GM23338 (cell line): ENCODE measurements at regions not wholly inside any gene's neighbourhood (a gene's known extent, or its start where the extent isn't known, plus 50 kb on each side); places are given as distances from the start of the nearest gene placed in this dataset.

Source experiments
- ATAC-seq: fragments of 200-7000 bp; cut with Tn5 transposase; 3 replicates; pipeline ENCODE4 v1.9.1; 2020
- DNase-seq: peaks from one replicate; pipeline ENCODE4 v3.0.0-alpha.2; 2015; ENCODE audit warnings: low spot score
- H2AFZ ChIP-seq: fragments of 200-600 bp; sonication (generic); 2 replicates; pipeline ENCODE4 v1.8.0; 2016; ENCODE audit warnings: antibody characterized with exemption, mild to moderate bottlenecking, moderate library complexity
- H3F3A ChIP-seq: fragments of 200-600 bp; sonication (generic); replicated peaks from 2 replicates; pipeline ENCODE4 v1.8.0; 2017; ENCODE audit warnings: antibody characterized with exemption, mixed run types, low read depth
- H3K27ac ChIP-seq: fragments of 200-600 bp; sonication (generic); 2 replicates; pipeline ENCODE4 v1.6.1; 2016; ENCODE audit warnings: low read depth
- H3K27me3 ChIP-seq: fragments of 200-600 bp; sonication (generic); 2 replicates; pipeline ENCODE4 v1.8.0; 2016; ENCODE audit warnings: mild to moderate bottlenecking, mixed run types, moderate library complexity; ENCODE audit not compliant: insufficient read depth
- H3K36me3 ChIP-seq: fragments of 200-600 bp; sonication (generic); 2 replicates; pipeline ENCODE4 v1.8.0; 2016; ENCODE audit warnings: mild to moderate bottlenecking; ENCODE audit not compliant: insufficient read depth
- H3K4me1 ChIP-seq: fragments of 200-600 bp; sonication (generic); 2 replicates; pipeline ENCODE4 v1.8.0; 2016; ENCODE audit warnings: mild to moderate bottlenecking, moderate library complexity; ENCODE audit not compliant: insufficient read depth
- H3K4me2 ChIP-seq: fragments of 200-600 bp; sonication (generic); 2 replicates; pipeline ENCODE4 v1.7.1; 2017; ENCODE audit warnings: mixed run types
- H3K4me3 ChIP-seq: fragments of 200-600 bp; sonication (generic); 2 replicates; pipeline ENCODE4 v1.6.1; 2016; ENCODE audit warnings: mixed run types
- H3K79me2 ChIP-seq: fragments of 200-600 bp; sonication (generic); replicated peaks from 2 replicates; pipeline ENCODE4 v1.8.0; 2017; ENCODE audit warnings: mild to moderate bottlenecking; ENCODE audit not compliant: insufficient read depth
- H3K9me2 ChIP-seq: fragments of 200-600 bp; sonication (generic); 2 replicates; pipeline ENCODE4 v1.8.0; 2017; ENCODE audit not compliant: insufficient read depth
- H4K20me1 ChIP-seq: fragments of 200-600 bp; sonication (generic); replicated peaks from 2 replicates; pipeline ENCODE4 v1.8.0; 2017; ENCODE audit warnings: mild to moderate bottlenecking; ENCODE audit not compliant: insufficient read depth
- H3K27ac Mint-ChIP-seq: 2 replicates; pipeline ENCODE4 v1.8.0; 2020; ENCODE audit warnings: inconsistent platforms, mild to moderate bottlenecking, moderate library complexity, mixed read lengths
- H3K27me3 Mint-ChIP-seq: 3 replicates; pipeline ENCODE4 v1.8.0; 2022; ENCODE audit warnings: low read depth, mild to moderate bottlenecking, moderate library complexity, mixed read lengths, inconsistent platforms; ENCODE audit not compliant: insufficient read depth, poor library complexity
- H3K36me3 Mint-ChIP-seq: 3 replicates; pipeline ENCODE4 v1.8.0; 2021; ENCODE audit warnings: low read depth, mild to moderate bottlenecking, inconsistent platforms, moderate library complexity, mixed read lengths
- H3K4me1 Mint-ChIP-seq: 3 replicates; pipeline ENCODE4 v1.8.0; 2020; ENCODE audit warnings: mild to moderate bottlenecking, inconsistent platforms, mixed read lengths
- H3K4me3 Mint-ChIP-seq: 3 replicates; pipeline ENCODE4 v1.8.0; 2021; ENCODE audit warnings: moderate library complexity, mild to moderate bottlenecking, inconsistent platforms, mixed read lengths
- H3K9me3 Mint-ChIP-seq: 3 replicates; pipeline ENCODE4 v1.8.0; 2020; ENCODE audit warnings: moderate library complexity, mild to moderate bottlenecking, inconsistent platforms, mixed read lengths
- CREB1 ChIP-seq: fragments of 250-450 bp; sonication (Bioruptor Pico); IDR thresholded peaks from 2 replicates; pipeline ENCODE4 v1.5.0; 2020; ENCODE audit warnings: low read depth, mild to moderate bottlenecking, moderate library complexity
- CTCF ChIP-seq, 2 experiments: fragments of 200-600 bp in 1 of 2; sonication (generic) in 1 of 2; conservative IDR thresholded peaks; 2 replicates each; pipeline versions ENCODE4 v1.5.1 to v1.6.1; 2016 to 2017; ENCODE audit warnings: antibody characterized with exemption in 2 of 2, low read depth in 2 of 2, mild to moderate bottlenecking in 2 of 2, moderate library complexity in 1 of 2
- ETS1 ChIP-seq: IDR thresholded peaks from 2 replicates; pipeline ENCODE4 v1.6.1; 2016; ENCODE audit warnings: antibody characterized with exemption
- EZH2 ChIP-seq: fragments of 200-600 bp; sonication (generic); IDR thresholded peaks from one replicate; pipeline ENCODE4 v1.8.0; 2017; ENCODE audit warnings: antibody characterized with exemption, mild to moderate bottlenecking, low read depth; ENCODE audit not compliant: unreplicated experiment
- EZH2phosphoT487 ChIP-seq: fragments of 200-600 bp; sonication (generic); IDR thresholded peaks from one replicate; pipeline ENCODE4 v1.8.1; 2018; ENCODE audit warnings: antibody characterized with exemption; ENCODE audit not compliant: unreplicated experiment
- JUNB ChIP-seq: IDR thresholded peaks from one replicate; pipeline ENCODE4 v1.6.1; 2016; ENCODE audit warnings: antibody characterized with exemption; ENCODE audit not compliant: unreplicated experiment
- NANOG ChIP-seq: IDR thresholded peaks from 2 replicates; pipeline ENCODE4 v1.6.1; 2016; ENCODE audit warnings: antibody characterized with exemption, borderline replicate concordance
- POLR2AphosphoS5 ChIP-seq: IDR thresholded peaks from 2 replicates; pipeline ENCODE4 v1.6.1; 2016; ENCODE audit warnings: antibody characterized with exemption, low read depth
- STAT1 ChIP-seq: IDR thresholded peaks from one replicate; pipeline ENCODE4 v1.6.1; 2016; ENCODE audit warnings: antibody characterized with exemption; ENCODE audit not compliant: unreplicated experiment
- ZNF114 ChIP-seq: fragments of 250-450 bp; sonication (Bioruptor Pico); IDR thresholded peaks from 2 replicates; pipeline ENCODE4 v1.5.0; 2020; ENCODE audit warnings: mild to moderate bottlenecking, moderate library complexity
- ZNF331 ChIP-seq: fragments of 250-450 bp; sonication (Bioruptor Pico); IDR thresholded peaks from 2 replicates; pipeline ENCODE4 v1.5.0; 2020; ENCODE audit warnings: low read depth, mild to moderate bottlenecking, moderate library complexity
- ZNF462 ChIP-seq: fragments of 250-450 bp; sonication (Bioruptor Pico); IDR thresholded peaks from 2 replicates; pipeline ENCODE4 v1.5.0; 2020; ENCODE audit warnings: mild to moderate bottlenecking, moderate library complexity
- TF ChIP-seq, protein P1 (sequence below): IDR thresholded peaks from one replicate; pipeline ENCODE4 v1.6.1; 2018; ENCODE audit warnings: antibody characterized with exemption; ENCODE audit not compliant: unreplicated experiment

DNA sequence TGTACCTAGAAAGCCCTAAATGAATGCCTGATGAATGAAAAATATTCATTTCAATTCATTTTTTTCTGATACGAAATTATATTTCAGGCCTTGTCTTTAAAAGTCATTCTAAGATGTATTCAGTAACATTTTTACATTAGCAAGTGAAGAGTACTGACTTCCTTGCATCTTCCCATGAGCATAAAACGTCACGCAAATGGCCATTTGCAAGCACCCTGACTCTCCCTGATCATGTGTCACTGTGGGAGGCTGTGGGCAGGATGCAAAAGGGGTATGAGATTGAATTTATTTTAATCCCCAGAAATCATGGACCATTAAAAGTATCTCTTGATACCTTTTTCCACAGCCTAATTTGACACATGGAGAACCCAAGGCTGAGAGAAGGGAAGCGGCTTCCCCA, 105.0 kb downstream of the BDH1 start:
- Mint-ChIP-seq H3K27me3 (peaks cover 13% of the 10 kb centered on the region), H3K4me1 (peaks cover 15% of the 10 kb centered on the region), H3K9me3 (no peaks in the 10 kb centered on the region), H3K36me3 (no peaks in the 10 kb centered on the region; the same call in 2 of the 3 replicates), H3K27ac (no peak overlapping the region), H3K4me3 (no peak overlapping the region)
- Histone ChIP-seq H3K27me3 (peaks cover 11% of the 10 kb centered on the region), H3K4me3 (no peak overlapping the region), H3K4me2 (no peak overlapping the region), H3K27ac (no peak overlapping the region), H3F3A (0 out of 2 replicates have a peak, but pooled peaks cover 2% of the 10 kb centered on the region), H3K36me3 (no peaks in the 10 kb centered on the region), H2AFZ (no peak overlapping the region), H3K9me2 (no peaks in the 10 kb centered on the region), H3K79me2 (no peaks in the 10 kb centered on the region), H4K20me1 (no peaks in the 10 kb centered on the region), H3K4me1 (peaks cover 10% of the 10 kb centered on the region)
- DNase-seq (no peak), ATAC-seq (no peak)
- TF ChIP-seq, protein P1, sequence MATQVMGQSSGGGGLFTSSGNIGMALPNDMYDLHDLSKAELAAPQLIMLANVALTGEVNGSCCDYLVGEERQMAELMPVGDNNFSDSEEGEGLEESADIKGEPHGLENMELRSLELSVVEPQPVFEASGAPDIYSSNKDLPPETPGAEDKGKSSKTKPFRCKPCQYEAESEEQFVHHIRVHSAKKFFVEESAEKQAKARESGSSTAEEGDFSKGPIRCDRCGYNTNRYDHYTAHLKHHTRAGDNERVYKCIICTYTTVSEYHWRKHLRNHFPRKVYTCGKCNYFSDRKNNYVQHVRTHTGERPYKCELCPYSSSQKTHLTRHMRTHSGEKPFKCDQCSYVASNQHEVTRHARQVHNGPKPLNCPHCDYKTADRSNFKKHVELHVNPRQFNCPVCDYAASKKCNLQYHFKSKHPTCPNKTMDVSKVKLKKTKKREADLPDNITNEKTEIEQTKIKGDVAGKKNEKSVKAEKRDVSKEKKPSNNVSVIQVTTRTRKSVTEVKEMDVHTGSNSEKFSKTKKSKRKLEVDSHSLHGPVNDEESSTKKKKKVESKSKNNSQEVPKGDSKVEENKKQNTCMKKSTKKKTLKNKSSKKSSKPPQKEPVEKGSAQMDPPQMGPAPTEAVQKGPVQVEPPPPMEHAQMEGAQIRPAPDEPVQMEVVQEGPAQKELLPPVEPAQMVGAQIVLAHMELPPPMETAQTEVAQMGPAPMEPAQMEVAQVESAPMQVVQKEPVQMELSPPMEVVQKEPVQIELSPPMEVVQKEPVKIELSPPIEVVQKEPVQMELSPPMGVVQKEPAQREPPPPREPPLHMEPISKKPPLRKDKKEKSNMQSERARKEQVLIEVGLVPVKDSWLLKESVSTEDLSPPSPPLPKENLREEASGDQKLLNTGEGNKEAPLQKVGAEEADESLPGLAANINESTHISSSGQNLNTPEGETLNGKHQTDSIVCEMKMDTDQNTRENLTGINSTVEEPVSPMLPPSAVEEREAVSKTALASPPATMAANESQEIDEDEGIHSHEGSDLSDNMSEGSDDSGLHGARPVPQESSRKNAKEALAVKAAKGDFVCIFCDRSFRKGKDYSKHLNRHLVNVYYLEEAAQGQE, result no peak
- TF ChIP-seq CTCF (conservative IDR thresholded peaks at IDR 0.05; ENCODE audit: low read depth in 2 of 2) (no peak), ZNF114 (no peak), CREB1 (CRISPR knock-in tag) (no peak), JUNB (no peak), ZNF331 (no peak), ETS1 (no peak), EZH2 (no peak), NANOG (no peak), ZNF462 (no peak), EZH2phosphoT487 (no peak), POLR2AphosphoS5 (no peak), STAT1 (no peak)
